GM19238 (cell line): ENCODE measurements at regions not wholly inside any gene's neighbourhood (a gene's known extent, or its start where the extent isn't known, plus 50 kb on each side); places are given as distances from the start of the nearest gene placed in this dataset.

Source experiments
- DNase-seq: peaks from one replicate; pipeline ENCODE4 v3.0.0; 2011; ENCODE audit warnings: low spot score; ENCODE audit not compliant: insufficient read length

DNA sequence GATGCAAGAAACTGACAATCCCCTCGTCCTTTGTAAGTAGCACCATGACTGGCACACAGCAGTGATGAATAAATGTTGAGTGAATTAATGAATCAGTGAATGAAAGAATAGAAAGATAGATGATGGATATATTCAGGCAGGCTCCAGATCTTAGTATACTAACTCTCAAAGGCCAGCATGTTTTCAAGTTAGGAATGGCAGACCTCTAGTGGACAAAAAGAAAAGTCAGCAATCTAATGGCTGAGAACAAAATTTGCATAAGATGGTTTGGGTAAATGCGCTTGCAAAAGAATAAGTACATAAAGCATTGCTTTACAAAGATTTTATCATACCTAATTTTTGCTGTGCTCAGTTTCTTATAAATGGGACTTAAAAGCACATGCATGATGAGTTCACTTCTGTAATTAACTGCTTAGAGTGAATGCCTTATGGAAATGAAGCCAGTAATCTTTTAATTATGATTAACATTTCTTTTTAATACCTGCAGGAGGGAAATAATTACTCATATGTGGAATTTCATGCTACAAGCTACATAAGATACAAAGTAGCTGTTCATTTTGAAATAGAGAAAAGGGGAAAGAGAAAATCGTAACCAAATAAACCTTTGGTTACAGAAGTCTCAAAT, 126.9 kb upstream of the GPRIN3 start:
- DNase-seq, result no peak

DNA sequence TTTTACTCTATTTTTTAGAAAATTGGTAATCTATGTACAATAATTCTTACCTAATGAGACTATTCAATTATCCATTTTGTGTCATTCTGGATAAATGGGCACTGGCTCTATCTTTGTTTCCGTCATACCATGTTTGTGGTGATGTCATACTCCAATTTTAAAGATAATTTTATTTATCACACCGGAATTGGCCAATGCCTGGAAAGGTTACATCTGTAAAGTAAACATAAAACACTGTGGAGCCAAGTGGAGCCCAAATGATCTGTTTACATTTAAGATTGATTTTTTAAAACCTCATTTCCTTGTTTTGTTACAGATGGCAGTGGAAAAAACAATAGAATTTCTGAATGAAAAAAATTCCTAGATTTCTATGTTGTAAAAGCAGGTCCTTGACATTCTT, 120.2 kb upstream of the GPRIN3 start:
- no peak for DNase-seq

DNA sequence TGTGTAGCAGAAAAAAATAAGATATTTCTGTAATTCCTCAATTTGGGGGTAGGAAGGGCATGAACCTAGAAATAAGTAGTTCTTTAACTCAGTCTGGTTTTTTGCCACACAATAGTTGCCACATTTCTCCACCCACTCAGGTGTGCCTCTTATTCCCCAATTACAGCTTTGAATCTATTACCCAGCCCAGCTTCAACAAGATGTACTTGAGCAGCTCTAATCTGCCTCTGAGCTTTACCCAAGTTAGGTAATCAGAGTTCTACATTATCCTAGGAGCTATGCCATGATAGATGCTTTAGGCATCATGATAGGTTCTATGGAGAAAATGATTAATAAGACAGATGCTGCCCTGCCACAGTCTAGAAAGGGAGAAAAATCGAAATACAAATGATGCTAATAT, 117.4 kb upstream of the GPRIN3 start:
- no peak for DNase-seq

DNA sequence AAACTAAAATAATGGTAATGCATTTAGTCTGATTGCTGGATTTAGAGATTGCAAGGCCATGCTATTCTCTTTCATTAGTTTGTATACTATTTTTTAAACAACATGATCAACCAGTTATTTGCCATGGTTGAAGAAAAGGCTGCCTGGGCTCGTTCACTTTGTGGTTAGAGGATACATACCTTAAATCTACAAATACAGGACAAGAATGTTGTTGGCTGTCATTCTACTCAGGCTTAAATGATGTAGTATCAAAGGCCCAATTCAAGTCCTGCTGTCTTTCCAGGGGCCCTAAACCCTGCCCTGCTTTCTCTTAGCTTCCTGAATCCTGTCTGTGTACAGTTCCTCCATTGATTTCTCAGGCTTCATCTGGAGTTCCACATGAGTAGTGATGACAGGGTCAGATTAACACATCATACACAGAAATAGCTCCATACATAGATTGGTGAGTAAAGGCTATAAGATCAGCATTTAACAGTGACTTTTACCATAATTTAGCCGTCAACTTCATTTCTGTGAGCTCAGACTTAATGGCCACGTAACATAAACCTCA, 114.9 kb upstream of the GPRIN3 start:
- DNase-seq, result no peak

DNA sequence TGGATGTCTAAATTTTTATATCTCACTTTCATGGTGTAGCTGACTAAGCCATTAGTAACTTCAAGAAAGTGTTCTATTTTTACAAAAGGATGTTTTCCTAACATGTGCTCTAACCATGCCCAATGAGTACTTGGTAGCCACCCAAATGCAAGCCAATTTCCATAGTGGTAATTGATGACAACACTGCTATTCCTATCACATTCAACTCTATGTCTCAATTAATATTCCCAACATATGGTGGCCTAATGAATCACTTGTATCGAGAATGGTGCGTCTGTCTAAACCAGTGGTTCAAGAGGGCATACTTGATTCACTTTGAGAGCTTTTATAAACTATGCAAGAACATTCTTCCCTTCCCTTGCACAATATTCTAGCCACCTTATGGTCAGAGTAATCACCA, 112.9 kb upstream of the GPRIN3 start:
- no peak for DNase-seq

DNA sequence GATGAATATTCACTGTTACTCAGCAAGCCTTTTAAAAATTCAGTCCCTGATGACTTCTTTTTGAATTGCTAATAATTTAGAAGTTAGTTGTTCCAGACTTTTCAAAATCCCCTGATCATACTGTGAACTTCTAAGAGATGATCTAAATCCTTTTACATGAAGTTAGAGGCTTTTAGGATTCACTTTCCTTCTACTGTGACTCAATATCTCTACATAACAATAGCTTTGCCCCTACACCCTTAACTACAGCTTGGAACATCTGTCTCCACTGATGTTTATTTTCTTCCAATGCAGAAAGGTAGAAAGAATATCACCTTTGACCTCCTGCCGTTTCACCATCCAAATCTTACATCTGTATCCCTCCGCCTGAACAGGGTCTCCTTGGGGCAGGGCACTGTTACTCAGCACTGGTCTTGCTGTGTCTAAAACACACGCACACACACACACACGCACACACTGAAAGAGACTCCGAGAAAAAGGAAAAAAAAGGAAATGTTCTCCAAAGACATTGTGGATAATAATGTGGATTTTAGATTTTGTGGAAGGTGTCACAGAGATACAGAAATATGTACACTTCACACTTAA, 111.6 kb upstream of the GPRIN3 start:
- DNase-seq, result no peak

DNA sequence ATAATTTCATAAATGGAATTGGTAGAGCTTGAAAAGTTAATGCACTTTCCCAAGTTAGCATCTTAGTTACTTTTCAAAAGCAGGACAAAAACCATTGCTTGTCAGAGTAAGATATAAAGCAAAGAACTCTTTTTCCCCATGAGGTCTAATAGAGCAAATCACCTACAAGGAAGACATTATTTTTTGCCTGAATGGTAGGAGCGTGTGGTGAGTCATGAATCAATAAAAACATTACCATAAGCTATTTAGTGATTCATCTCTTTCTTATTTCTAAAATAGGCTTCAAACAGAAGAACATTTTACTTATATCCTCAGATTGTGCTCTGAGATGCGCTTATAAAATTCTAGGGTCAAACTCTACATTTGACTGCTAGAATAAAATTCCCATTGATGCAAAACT, 109.4 kb upstream of the GPRIN3 start:
- DNase-seq, result no peak

DNA sequence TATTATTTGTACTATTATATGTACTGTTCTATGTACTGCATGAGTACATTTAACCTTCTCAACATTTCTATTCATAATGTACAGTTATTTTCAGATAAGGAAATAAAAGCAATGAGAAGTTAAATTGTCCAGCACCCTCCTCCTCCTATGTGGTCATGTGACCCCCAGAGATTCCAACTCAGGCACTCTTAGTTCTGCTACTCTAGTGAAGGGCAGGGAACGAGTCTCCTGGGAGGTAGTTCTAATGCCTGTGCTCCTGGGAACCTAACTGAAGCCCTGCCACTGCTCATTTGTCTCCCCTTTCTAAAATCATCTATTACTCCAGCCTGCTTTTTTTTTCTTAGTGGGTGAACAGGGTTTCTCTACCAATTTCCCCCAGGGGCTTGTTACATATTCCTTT, 105.9 kb upstream of the GPRIN3 start:
- DNase-seq, result no peak

DNA sequence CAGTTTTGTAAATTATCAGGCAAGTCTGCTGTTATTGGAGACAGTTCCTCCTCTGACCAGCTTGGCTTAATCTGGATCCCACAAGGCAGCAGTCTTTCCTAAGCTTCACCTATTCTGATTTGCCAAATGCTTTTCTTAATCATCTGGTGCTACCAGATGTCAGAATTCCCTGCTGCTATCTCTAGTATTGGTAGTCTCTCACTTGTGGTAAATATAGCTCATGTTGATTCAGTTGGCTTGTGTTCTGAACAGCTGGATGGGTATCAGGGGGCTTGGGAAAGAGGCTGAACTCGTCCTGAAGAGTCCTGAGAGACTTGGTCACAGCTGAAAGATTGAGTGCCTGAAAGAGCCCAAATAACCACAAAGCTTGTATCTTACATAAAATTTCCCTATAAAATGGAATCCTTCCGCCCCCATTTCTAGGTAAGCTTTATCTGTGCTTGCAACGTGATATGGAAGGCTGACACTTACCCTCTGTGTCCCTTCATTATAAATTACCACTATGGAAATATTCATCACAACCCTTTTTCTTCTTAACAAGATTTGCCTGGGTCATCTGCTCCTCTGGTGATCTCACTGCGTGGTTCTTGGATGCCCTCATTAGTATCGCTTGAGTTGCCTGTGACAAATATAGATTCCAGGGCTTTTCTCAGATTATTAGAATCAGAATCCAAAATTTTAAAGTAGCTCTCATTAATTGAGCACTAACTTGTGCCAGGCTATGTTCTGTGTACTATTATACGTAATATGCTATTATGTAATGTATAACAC, 104.1 kb upstream of the GPRIN3 start:
- no peak for DNase-seq

DNA sequence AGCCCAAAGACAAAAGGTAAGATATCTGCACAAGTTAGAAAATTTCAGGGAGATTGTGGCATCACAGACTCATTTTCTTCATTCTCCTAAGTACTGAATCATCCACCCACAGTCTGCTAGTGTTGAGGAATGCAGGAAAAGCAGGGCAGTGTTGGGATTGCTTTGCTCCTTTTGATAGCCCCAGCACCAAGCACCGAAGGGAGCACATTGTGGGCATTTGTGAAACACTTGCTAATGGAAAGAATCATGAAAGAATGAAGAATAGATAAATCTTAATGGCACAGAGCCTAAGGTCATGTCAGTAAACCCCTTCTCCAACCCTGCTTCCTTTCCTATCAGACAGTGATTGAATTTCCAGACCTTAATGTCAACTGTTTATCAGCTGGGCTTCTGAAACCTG, 103.1 kb upstream of the GPRIN3 start:
- no peak for DNase-seq

DNA sequence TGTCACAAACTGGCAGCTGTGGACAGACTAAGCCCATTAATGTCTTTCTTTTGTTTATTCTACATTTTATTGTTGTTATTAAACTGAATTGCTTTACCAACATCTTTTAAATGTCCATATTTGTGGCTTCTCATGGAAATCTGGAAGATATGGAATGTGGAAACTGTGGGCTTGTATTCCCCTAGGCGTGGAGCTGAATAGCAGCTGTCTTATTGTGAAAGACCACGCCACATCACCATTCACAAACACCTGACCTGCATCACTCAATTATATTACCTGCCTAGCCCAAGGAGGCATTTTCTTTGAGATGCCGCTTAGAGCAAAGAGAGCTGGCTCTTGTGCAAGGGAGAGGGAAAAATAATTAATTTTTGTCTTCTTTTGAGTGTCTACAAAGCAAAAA, 96.9 kb upstream of the GPRIN3 start:
- no peak for DNase-seq

DNA sequence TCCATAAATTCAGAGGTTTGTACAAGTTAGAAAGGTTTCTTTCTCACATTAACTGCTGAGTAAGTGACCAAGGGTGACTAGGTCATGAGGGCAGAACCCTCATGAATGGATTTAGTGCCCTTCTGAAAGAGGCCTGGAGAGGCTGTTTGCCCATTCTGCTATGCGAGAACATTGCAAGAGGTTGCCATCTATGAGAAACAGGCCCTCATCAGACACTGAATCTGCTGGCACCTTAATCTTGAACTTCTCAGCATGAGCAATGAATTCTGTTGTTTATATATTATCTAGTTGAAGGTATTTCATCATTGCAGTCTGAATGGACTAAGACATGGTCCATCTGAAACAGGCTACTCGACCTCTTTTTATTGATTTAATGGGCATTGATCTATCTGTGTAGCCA, 96.2 kb upstream of the GPRIN3 start:
- no peak for DNase-seq

DNA sequence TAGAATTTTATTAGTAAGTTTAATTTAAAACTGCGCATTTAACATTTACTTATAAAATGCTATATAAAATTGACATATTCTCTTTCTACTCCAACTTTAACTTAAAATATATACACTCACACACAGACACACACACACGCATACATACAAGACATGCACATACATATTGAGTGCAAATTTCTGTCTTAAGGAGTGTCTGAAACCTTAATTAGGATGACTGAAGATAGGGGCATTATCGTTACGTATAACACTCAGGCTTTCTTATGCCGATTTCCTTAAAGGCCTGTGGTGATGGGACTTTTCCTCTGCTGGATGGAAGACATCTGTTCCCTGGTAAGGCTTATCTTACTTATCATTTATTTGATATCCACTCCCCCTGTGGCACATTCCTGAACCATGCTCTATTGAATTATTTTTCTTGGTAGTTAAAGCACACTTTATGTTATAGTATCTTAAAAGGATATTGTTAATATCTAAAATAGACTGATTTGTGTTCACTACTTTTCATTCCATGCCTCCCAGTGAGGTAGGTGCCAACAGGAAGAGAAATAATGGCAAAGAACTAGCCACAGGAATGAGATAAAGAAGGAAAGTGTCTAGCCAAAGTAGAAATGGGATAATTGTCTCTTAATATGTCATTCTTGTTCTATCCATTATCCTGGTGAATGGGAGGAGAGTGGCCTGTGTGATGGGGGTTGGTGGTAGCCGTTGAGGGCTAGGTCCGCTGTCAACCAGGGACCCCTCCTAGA, 92.9 kb upstream of the GPRIN3 start:
- DNase-seq, result no peak

DNA sequence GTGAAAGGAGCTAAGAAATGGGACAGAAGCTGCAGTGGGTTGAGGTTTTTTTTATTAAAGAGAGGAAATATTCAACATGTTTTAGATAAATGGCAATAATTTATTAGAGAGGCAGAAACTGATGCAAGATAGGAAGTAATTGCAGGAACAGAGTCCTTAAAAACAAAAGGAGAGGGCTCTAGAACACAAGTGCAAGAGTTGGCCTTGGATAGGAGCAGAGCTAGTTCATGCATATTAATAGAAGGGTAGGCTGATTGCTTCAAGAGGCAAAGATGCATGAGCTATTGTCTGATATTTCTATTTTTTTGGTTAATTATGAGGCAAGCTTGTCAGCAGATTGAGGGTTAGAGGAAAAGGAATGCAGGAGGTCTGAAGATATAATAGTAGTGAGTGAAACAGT, 91.0 kb upstream of the GPRIN3 start:
- DNase-seq, result no peak

DNA sequence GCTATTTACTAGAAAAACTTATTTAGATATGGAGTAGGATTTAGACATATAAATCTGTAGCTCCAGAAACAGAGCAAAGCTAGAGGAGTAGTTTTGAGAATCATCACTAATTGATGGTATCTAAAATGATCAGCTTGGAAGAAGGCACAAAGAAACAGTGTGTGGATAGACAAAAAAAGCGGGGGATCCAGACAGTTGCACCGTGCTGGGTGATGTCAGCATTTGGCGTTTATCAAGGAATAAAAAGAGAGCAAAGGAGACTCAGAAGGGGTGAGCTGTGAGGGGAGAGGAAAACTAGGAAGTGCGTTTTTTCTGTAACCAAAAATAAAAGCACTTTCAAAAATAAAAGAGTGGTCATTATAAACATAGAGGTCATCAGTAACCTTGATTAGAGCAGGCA, 90.5 kb upstream of the GPRIN3 start:
- DNase-seq, result no peak

DNA sequence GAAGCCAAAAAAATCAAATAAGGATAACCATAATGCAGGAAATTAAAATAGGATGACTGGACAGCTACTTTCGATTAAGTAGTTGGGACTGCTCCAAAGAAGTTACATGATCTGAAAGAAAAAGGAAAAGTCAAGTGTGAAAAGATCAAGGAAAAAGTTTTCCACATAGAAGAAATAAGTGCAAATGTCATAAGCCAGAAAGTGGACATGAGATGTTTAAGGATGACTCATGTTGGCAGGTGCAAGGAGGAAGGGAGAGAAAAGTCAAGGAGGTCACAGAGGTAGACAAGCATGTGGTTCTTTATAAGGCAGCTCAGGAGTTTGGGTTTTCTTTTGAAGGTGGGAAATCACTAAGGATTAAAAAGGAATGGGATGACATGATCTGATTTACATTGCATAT, 89.8 kb upstream of the GPRIN3 start:
- DNase-seq, result no peak

DNA sequence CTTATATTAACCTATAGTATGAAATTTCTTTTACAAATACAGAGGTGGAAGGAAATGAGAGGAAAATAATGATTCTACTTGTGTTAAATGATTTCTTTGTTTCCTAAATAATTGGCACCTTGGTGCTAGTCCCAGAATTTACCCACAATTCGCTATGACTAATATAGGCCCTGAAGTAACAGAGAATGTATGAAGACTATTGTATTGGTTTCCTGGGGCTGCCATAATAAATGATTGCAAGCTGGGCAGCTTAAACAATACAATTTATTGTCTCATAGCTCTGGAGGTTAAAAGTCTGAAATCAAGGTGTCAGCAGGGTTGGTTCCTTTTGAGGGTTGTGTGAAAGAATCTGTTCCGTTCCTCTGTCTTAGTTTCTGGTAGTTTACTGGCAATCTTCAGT, 74.8 kb upstream of the GPRIN3 start:
- no peak for DNase-seq

DNA sequence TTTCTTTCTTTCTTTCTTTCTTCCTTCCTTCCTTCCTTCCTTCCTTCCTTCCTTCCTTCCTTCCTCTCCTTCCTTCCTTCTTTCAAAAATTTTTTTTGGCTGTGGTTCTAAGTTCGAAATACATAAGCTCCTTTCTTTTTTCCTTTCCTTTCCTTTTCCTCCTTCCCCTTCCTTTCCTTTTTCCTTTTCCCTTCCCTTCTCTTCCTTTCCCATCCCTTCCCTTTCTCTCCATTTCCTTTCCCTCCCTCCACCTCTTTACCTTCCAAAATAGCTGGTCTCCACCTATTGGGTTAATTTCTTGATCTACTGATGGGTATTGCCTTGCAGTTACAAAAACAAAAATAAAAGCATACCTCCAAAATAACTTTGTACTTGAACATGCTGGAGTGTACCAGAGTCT, 73.4 kb upstream of the GPRIN3 start:
- DNase-seq, result no peak

DNA sequence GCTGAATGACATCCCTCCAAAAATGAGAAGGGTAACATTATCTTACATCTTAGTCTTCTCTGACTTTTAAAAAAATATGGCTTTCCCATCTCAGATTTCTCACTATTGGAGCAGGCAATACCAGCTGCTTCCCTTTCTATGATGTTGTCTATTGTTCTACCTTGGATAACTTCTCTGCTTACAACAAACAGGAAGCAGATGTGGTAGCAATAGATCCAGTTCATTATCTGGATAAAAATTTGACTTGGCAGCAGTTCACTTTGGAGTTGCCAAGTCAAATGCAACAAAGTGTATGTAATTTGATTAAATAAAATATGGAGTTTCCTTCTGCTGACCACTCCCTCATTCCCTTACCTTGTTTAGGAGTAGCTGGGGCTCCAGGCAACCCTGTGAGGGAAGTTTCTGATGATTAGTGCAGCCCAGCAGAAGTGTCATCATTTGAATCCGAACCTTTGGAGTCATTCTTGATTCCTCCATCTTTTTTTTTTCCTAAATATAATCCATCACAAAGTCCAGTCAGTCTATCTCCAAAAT, 72.0 kb upstream of the GPRIN3 start:
- no peak for DNase-seq

DNA sequence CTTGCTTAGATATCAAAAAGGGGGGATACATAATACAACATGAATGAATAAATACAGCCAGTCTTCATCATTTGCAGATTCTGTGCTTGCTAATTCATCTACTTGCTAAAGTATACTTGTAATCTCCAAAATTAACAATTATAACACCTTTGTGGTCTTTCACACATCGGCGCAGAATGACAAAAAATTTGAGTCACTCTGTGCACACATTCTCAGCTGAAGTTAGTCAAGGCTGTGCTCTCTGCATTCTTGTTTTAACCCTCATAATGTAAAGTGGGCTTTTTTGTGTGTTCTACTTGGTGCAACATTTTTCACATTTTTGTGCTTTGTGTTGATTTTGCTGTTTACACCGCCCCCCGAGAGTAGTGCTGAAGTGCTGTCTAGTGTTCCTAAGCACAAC, 65.8 kb upstream of the GPRIN3 start:
- DNase-seq, result no peak

DNA sequence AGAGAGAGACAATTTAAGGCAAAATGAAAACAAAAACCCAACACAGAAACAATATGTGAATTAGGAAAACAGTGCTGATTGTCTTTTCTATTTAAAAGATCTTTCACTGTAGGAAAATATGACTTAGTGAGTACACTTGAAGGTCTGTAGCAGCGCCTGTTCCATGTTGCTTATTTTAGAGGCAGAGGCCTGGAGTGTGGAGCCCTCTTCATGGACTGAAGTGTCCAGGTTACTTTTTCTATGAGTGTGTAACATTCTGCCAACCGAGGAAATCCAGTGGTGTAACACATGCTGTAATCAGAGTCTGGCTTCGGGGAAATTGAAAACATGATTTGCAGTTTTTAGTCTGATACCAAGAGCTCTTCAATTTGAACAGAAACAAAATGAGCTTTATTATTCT, 64.0 kb upstream of the GPRIN3 start:
- no peak for DNase-seq

DNA sequence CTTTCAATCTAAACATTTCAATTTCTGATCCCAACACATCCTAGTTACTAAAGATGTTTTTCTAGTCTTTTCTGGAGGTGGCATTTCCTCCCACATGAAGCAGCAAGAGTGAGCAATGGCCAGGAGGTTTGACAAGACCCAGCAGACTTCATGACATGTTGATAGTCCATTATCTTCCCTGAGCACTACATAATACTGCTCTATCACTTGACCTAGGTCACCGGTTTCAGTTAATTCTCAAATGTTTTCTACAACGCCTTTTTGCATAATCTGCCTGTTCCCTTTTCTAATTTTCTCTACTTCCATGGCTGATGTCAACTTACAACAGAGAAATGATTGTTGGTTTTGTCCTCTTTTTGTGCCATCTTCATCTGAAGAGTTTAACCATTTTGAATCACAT, 62.0 kb upstream of the GPRIN3 start:
- no peak for DNase-seq
